ENCODE measurements at regions not wholly inside any gene's neighbourhood (a gene's known extent, or its start where the extent isn't known, plus 50 kb on each side); places are given as distances from the start of the nearest gene placed in this dataset.
"Not testable (repeated sequence)": the region's sequence is repeated elsewhere in the genome, so short reads cannot be mapped to it uniquely, and the experiment has no call there.

DNA sequence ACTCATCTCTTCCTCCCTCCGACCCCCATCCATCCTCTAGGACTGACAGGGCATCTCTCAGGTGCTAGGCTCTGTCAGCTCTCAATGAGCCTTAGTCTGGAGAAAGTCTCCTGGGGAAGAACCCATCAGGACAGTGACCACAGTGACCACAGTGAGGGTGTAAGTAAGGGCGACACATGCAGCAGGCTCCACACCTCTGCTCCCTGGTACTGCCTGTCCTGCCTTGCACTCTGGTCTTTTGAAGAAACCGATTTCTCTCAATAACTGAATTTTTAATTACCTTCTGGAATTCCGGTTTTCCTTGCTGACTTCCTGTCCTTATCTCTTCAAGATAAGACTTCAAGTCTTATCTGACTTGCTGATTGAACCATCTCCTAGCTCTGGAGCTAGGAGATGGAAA lies 190.2 kb downstream of the ACTR3B start:
- Histone ChIP-seq H3K36me3 (no peaks in the 10 kb centered on the region), H3K27ac (no peak overlapping the region), H3K27me3 (peaks cover 0 to 9% (median 0%) of the 10 kb centered on the region in 7 donors), H3K9me3 (peaks cover 0 to 6% (median 0%) of the 10 kb centered on the region in 11 donors), H3K4me1 (no peaks in the 10 kb centered on the region), H3K4me3 (no peak overlapping the region)
- no peak for DNase-seq
- ATAC-seq, result no peak
- intact Hi-C loops (cut with DNase I), result no loop called here
- TF ChIP-seq, protein P1, sequence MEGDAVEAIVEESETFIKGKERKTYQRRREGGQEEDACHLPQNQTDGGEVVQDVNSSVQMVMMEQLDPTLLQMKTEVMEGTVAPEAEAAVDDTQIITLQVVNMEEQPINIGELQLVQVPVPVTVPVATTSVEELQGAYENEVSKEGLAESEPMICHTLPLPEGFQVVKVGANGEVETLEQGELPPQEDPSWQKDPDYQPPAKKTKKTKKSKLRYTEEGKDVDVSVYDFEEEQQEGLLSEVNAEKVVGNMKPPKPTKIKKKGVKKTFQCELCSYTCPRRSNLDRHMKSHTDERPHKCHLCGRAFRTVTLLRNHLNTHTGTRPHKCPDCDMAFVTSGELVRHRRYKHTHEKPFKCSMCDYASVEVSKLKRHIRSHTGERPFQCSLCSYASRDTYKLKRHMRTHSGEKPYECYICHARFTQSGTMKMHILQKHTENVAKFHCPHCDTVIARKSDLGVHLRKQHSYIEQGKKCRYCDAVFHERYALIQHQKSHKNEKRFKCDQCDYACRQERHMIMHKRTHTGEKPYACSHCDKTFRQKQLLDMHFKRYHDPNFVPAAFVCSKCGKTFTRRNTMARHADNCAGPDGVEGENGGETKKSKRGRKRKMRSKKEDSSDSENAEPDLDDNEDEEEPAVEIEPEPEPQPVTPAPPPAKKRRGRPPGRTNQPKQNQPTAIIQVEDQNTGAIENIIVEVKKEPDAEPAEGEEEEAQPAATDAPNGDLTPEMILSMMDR (IDR thresholded peaks at IDR 0.05), result no peak
- 57 to 72% methylated on average over 4 of the region's 4 CpGs for WGBS, 2 donors

GRCh38 chr7:152956006-152956405 lies 196.5 kb downstream of the ACTR3B start:
- H3K27me3 ChIP-seq, result peaks cover 0 to 15% (median 0%) of the 10 kb centered on the region in 7 donors
- WGBS, 2 donors, result 67 to 71% methylated on average over 4 of the region's 4 CpGs
- no peak for DNase-seq
- intact Hi-C loops (cut with DNase I), result no loop called here
- TF ChIP-seq, protein P1 (IDR thresholded peaks at IDR 0.05), result no peak
- H3K27ac ChIP-seq, result no peak overlapping the region
- no peaks in the 10 kb centered on the region for H3K36me3 ChIP-seq
- peaks cover 0 to 5% (median 0%) of the 10 kb centered on the region in 11 donors for H3K9me3 ChIP-seq
- H3K4me1 ChIP-seq, result no peaks in the 10 kb centered on the region
- no peak overlapping the region for H3K4me3 ChIP-seq
- ATAC-seq, result no peak

- Histone ChIP-seq H3K36me3 (no peaks in the 10 kb centered on the region), H3K4me3 (no peak overlapping the region), H3K9me3 (peaks cover 0 to 17% (median 0%) of the 10 kb centered on the region in 11 donors), H3K27ac (no peak overlapping the region), H3K27me3 (peaks cover 0 to 15% (median 0%) of the 10 kb centered on the region in 7 donors), H3K4me1 (no peaks in the 10 kb centered on the region)
- TF ChIP-seq, protein P1 (IDR thresholded peaks at IDR 0.05), result no peak
- WGBS, 2 donors, result 53 to 61% methylated on average over 5 of the region's 5 CpGs
- intact Hi-C loops (cut with DNase I), result no loop called here
- no peak for DNase-seq
- ATAC-seq, result no peak
These were observed 200.1 kb downstream of the ACTR3B start for GRCh38 chr7:152959610-152960009.

GRCh38 chr7:152961796-152962195 lies 202.2 kb downstream of the ACTR3B start:
- DNase-seq; ATAC-seq; H3K36me3 ChIP-seq; intact Hi-C loops (cut with DNase I); H3K27ac ChIP-seq; H3K4me3 ChIP-seq; H3K4me1 ChIP-seq: not testable (repeated sequence)
- Histone ChIP-seq H3K9me3 (peaks cover 0 to 17% (median 0%) of the 10 kb centered on the region in 11 donors), H3K27me3 (peaks cover 0 to 15% (median 0%) of the 10 kb centered on the region in 7 donors)
- 71 to 90% methylated on average over 2 of the region's 2 CpGs for WGBS, 2 donors

DNA sequence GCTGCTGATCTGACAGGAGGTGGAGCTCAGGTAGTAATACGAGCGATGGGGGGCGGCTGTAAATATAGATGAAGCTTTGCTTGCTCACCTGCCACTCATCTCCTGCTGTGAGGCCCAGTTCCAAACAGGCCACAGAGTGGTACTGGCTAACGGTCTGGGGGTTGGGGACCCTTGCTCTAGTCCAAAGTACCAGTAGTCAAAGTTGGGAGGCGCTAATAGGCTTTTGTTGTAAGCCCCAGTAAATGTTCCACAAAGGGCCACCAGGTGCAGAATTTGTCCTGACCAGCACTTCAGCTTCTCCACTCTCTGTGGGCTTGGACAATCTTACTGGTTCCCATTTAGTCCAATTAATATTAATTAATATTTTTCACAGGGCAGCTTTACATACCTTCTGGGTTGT lies 206.6 kb downstream of the ACTR3B start:
- intact Hi-C loops (cut with DNase I), result no loop called here

More for the DNA sequence above, 206.6 kb downstream of the ACTR3B start:
- TF ChIP-seq, protein P1 (IDR thresholded peaks at IDR 0.05), result no peak
- DNase-seq, result no peak
- H3K4me1 ChIP-seq, result no peaks in the 10 kb centered on the region
- no peaks in the 10 kb centered on the region for H3K27me3 ChIP-seq
- WGBS, 2 donors, result 74 to 82% methylated on average over 5 of the region's 5 CpGs
- H3K9me3 ChIP-seq, result peaks cover 0 to 33% (median 1%) of the 10 kb centered on the region in 11 donors
- H3K27ac ChIP-seq, result no peak overlapping the region
- no peak overlapping the region for H3K4me3 ChIP-seq
- ATAC-seq, result no peak
- H3K36me3 ChIP-seq, result no peaks in the 10 kb centered on the region

Data from heart right ventricle (tissue), 16 donors.